Type B pancreatic cell (in vitro differentiated cells): ENCODE measurements at regions not wholly inside any gene's neighbourhood (a gene's known extent, or its start where the extent isn't known, plus 50 kb on each side); places are given as distances from the start of the nearest gene placed in this dataset.

Experiments used
- DNase-seq: peaks from one replicate; pipeline ENCODE4 v3.0.0; 2021; ENCODE audit warnings: mixed read lengths; ENCODE audit not compliant: unreplicated experiment; ENCODE audit errors: extremely low spot score
- H3K27ac Mint-ChIP-seq: 2 replicates; pipeline ENCODE4 v1.8.0; 2021; ENCODE audit warnings: mild to moderate bottlenecking, mixed read lengths
- H3K27me3 Mint-ChIP-seq: 2 replicates; pipeline ENCODE4 v1.8.0; 2021; ENCODE audit warnings: mixed read lengths
- H3K36me3 Mint-ChIP-seq: 2 replicates; pipeline ENCODE4 v1.8.0; 2021; ENCODE audit warnings: mixed read lengths
- H3K4me1 Mint-ChIP-seq: one replicate; pipeline ENCODE4 v1.8.0; 2021; ENCODE audit warnings: mixed read lengths; ENCODE audit not compliant: unreplicated experiment
- H3K4me3 Mint-ChIP-seq: 2 replicates; pipeline ENCODE4 v1.8.0; 2021; ENCODE audit warnings: mild to moderate bottlenecking, mixed read lengths
- H3K9me3 Mint-ChIP-seq: 2 replicates; pipeline ENCODE4 v1.8.0; 2021; ENCODE audit warnings: mixed read lengths
- TF ChIP-seq, protein P1 (sequence below): fragments of 200-600 bp; sonication (generic); conservative IDR thresholded peaks from 2 replicates; pipeline ENCODE4 v1.5.0; 2021; ENCODE audit warnings: antibody characterized with exemption, mild to moderate bottlenecking

DNA sequence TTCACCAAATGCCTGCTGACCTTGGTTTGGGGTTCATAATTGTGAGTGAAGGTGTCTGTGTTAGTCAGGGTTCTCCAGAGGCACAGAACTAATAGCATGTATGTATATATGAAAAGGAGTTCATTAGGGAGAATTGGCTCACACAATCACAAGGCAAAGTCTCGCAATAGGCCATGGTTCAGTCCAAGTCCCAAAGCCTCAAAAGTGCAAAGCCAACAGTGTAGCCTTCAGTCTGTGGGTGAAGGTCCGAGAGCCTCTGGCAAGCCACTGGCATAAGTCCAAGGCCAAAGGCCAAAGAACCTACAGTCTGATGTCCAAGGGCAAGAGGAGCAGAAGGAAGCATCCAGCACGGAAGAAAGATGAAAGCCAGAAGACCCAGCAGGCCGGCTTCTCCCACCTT is 257.6 kb upstream of the SHH start:
- DNase-seq: no peak
- H3K4me3 Mint-ChIP-seq: no peak overlapping the region
- peaks cover 5% of the 10 kb centered on the region for H3K4me1 Mint-ChIP-seq
- H3K9me3 Mint-ChIP-seq: no peaks in the 10 kb centered on the region
- peaks cover 21% of the 10 kb centered on the region for H3K27me3 Mint-ChIP-seq
- H3K27ac Mint-ChIP-seq: no peak overlapping the region
- TF ChIP-seq, protein P1, sequence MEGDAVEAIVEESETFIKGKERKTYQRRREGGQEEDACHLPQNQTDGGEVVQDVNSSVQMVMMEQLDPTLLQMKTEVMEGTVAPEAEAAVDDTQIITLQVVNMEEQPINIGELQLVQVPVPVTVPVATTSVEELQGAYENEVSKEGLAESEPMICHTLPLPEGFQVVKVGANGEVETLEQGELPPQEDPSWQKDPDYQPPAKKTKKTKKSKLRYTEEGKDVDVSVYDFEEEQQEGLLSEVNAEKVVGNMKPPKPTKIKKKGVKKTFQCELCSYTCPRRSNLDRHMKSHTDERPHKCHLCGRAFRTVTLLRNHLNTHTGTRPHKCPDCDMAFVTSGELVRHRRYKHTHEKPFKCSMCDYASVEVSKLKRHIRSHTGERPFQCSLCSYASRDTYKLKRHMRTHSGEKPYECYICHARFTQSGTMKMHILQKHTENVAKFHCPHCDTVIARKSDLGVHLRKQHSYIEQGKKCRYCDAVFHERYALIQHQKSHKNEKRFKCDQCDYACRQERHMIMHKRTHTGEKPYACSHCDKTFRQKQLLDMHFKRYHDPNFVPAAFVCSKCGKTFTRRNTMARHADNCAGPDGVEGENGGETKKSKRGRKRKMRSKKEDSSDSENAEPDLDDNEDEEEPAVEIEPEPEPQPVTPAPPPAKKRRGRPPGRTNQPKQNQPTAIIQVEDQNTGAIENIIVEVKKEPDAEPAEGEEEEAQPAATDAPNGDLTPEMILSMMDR: no peak
- no peaks in the 10 kb centered on the region for H3K36me3 Mint-ChIP-seq

DNA sequence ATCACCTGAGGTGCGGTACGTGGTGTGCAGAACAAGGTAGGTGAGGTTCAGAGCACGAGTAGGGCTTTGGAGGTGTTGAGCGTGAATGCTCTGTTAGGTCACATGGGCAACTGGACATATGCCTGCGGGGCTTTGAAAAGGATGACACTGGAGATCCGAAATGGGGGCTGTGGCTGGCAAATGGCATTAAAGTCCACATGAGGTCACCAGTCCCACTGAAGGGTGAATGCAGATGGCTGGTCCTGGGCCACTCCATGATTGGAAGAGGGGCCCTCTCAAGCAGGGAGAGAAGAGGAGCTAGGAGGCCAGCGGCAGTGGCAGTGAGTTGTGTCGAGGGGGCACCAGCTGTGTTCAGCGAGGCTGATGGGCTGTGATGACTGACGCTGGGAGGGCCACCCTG is 254.9 kb upstream of the SHH start:
- no peak for DNase-seq
- peaks cover 8% of the 10 kb centered on the region for H3K4me1 Mint-ChIP-seq
- no peak overlapping the region for H3K27ac Mint-ChIP-seq
- no peak overlapping the region for H3K4me3 Mint-ChIP-seq
- no peaks in the 10 kb centered on the region for H3K9me3 Mint-ChIP-seq
- peaks cover 25% of the 10 kb centered on the region for H3K27me3 Mint-ChIP-seq
- TF ChIP-seq, protein P1: no peak
- H3K36me3 Mint-ChIP-seq: no peaks in the 10 kb centered on the region

DNA sequence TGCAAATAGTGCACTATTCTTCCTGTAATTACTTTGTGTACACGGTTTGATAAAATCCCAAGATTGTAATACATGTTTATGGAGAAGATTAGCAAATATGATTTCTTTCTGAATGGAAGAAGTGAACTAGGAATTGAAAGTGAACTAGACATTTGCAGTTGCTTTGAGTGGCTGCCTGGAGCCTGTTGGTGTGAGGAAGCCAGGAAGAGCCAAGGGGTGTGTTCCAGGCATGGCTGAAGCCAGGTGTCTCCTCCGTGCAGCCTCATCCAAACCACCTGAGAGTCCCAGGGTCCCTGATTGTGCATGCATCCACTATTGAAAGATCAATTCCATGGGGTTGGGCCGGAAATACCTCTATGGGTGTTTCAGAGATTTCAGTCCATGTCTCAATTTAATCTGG is 253.1 kb upstream of the SHH start:
- Mint-ChIP-seq H3K27me3 (peaks cover 25% of the 10 kb centered on the region), H3K4me3 (no peak overlapping the region), H3K4me1 (peaks cover 8% of the 10 kb centered on the region), H3K27ac (no peak overlapping the region), H3K9me3 (peaks cover 3% of the 10 kb centered on the region), H3K36me3 (no peaks in the 10 kb centered on the region)
- DNase-seq: no peak
- TF ChIP-seq, protein P1: no peak

DNA sequence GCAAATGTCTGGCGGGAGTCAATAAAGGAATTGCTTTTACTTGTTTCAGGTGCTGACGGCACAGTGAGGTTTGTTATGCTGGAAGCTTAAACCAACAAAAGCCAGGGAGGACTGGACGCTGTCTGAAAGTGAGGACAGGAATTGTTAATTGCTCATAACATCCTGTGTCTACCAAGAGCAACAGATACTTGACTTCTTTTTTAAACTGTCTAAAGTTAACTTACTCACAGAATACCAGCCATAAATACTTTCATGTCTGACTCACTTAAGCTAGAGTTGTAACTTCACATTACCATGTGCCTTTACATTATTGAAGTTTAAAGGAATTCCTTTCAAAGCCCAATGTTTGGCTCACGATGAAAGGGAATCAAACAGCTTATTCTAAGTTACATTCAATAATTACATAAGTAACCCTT is 252.7 kb upstream of the SHH start:
- Mint-ChIP-seq H3K27me3 (peaks cover 25% of the 10 kb centered on the region), H3K36me3 (no peaks in the 10 kb centered on the region), H3K4me1 (peaks cover 8% of the 10 kb centered on the region), H3K9me3 (peaks cover 3% of the 10 kb centered on the region), H3K27ac (no peak overlapping the region), H3K4me3 (no peak overlapping the region)
- no peak for DNase-seq
- TF ChIP-seq, protein P1: no peak

DNA sequence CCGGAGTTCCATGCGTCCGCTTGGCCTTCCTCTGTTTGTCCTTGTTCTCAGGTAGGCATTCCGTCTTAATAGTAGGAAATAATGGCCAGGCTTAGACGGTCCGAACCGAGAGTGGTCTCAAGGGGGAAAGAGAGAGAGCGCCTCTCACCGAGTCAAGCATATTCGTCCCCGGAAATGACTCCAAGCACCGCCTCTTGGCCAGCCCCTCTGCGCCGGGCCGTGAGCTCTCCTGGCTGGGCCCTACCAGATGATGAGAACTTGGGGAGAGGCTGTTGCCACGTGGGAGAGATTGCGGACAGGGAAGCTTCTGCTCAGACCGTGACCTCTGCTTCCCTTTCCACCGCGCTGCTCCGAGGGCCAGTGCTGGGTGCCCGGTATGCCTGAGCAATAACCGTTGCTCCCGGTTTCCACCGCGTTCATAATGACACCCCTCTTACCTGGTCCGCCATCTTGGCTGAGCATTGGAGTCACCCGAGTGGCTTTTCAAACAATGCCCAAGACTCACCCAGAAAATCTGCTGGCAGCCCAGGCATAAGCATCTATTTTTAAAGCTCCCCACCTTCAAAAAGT is 251.1 kb upstream of the SHH start:
- Mint-ChIP-seq H3K4me3 (no peak overlapping the region), H3K27me3 (peaks cover 16% of the 10 kb centered on the region), H3K4me1 (peaks cover 8% of the 10 kb centered on the region), H3K9me3 (peaks cover 3% of the 10 kb centered on the region), H3K36me3 (no peaks in the 10 kb centered on the region), H3K27ac (no peak overlapping the region)
- no peak for DNase-seq
- TF ChIP-seq, protein P1: no peak

DNA sequence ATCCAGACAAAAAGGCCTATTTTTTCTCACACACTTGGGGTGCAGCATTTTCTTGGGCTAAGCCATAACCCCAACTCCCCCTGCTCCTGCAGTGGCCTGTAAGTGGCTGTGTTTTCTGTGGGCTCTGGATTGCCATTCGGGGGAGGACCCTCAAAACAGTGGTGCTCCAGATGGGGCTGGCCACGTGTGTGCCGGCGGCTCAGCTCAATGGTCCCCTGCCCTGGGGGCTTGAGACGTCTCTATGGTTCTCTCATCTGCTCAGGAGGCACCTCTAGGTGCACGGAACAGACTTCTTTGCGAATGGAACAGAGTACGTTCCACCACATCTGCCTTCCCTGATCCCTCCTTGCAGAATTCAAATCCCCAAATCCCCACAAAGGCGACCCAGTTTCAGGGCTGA is 250.0 kb upstream of the SHH start:
- H3K4me3 Mint-ChIP-seq: no peak overlapping the region
- TF ChIP-seq, protein P1: no peak
- no peaks in the 10 kb centered on the region for H3K36me3 Mint-ChIP-seq
- H3K27me3 Mint-ChIP-seq: peaks cover 12% of the 10 kb centered on the region
- H3K27ac Mint-ChIP-seq: no peak overlapping the region
- peaks cover 3% of the 10 kb centered on the region for H3K9me3 Mint-ChIP-seq
- DNase-seq: no peak
- peaks cover 8% of the 10 kb centered on the region for H3K4me1 Mint-ChIP-seq
